ENCODE measurements at regions not wholly inside any gene's neighbourhood (a gene's known extent, or its start where the extent isn't known, plus 50 kb on each side); places are given as distances from the start of the nearest gene placed in this dataset.

GRCh38 chr13:68272652-68273051 is 1042.5 kb upstream of the PCDH9 start:
- ChIA-PET POLR2A (no interaction called here), CTCF (no interaction called here)
- Histone ChIP-seq H3K27me3 (ENCODE audit: control insufficient read depth, insufficient read depth, low read length) (no peaks in the 10 kb centered on the region), H3K4me3 (ENCODE audit: low read depth, low read length) (no peak overlapping the region), H3K36me3 (ENCODE audit: control insufficient read depth, insufficient read depth, low read length) (no peaks in the 10 kb centered on the region)
- TF ChIP-seq, protein P1, sequence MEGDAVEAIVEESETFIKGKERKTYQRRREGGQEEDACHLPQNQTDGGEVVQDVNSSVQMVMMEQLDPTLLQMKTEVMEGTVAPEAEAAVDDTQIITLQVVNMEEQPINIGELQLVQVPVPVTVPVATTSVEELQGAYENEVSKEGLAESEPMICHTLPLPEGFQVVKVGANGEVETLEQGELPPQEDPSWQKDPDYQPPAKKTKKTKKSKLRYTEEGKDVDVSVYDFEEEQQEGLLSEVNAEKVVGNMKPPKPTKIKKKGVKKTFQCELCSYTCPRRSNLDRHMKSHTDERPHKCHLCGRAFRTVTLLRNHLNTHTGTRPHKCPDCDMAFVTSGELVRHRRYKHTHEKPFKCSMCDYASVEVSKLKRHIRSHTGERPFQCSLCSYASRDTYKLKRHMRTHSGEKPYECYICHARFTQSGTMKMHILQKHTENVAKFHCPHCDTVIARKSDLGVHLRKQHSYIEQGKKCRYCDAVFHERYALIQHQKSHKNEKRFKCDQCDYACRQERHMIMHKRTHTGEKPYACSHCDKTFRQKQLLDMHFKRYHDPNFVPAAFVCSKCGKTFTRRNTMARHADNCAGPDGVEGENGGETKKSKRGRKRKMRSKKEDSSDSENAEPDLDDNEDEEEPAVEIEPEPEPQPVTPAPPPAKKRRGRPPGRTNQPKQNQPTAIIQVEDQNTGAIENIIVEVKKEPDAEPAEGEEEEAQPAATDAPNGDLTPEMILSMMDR (IDR thresholded peaks at IDR 0.05; ENCODE audit: insufficient read depth, low read depth, low read length): no peak
- DNase-seq (ENCODE audit: low read depth): no peak

DNA sequence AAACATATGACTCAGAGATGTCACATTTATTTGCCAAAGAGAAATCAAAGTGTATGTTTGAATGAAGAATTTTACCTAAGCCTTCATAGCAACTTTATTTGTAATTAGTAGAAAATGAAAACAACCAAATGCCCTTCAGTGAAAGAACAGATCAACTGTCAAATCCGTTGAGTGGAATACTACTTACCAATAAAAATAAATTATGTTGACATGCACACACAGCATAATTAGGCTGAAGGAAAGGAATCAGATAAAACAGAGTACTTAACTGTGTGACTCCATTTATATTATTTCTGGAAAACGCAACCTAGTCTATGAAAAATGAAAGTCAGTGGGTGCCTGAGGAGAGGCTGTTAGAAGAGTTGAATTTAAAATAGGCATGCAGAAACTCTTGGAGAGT is 1034.6 kb upstream of the PCDH9 start:
- H3K36me3 ChIP-seq (ENCODE audit: control insufficient read depth, insufficient read depth, low read length): no peaks in the 10 kb centered on the region
- no peak for DNase-seq (ENCODE audit: low read depth)
- TF ChIP-seq, protein P1 (IDR thresholded peaks at IDR 0.05; ENCODE audit: insufficient read depth, low read depth, low read length): no peak
- H3K4me3 ChIP-seq (ENCODE audit: low read depth, low read length): no peak overlapping the region
- CTCF ChIA-PET: no interaction called here
- H3K27me3 ChIP-seq (ENCODE audit: control insufficient read depth, insufficient read depth, low read length): no peaks in the 10 kb centered on the region
- POLR2A ChIA-PET: no interaction called here

GRCh38 chr13:68261105-68261504 is 1031.0 kb upstream of the PCDH9 start:
- Histone ChIP-seq H3K36me3 (ENCODE audit: control insufficient read depth, insufficient read depth, low read length) (no peaks in the 10 kb centered on the region), H3K4me3 (ENCODE audit: low read depth, low read length) (no peak overlapping the region), H3K27me3 (ENCODE audit: control insufficient read depth, insufficient read depth, low read length) (no peaks in the 10 kb centered on the region)
- ChIA-PET POLR2A (no interaction called here), CTCF (no interaction called here)
- TF ChIP-seq, protein P1 (IDR thresholded peaks at IDR 0.05; ENCODE audit: insufficient read depth, low read depth, low read length): no peak
- DNase-seq (ENCODE audit: low read depth): no peak

- no peak for DNase-seq (ENCODE audit: low read depth)
- no peaks in the 10 kb centered on the region for H3K27me3 ChIP-seq (ENCODE audit: control insufficient read depth, insufficient read depth, low read length)
- CTCF ChIA-PET: no interaction called here
- H3K4me3 ChIP-seq (ENCODE audit: low read depth, low read length): no peak overlapping the region
- POLR2A ChIA-PET: no interaction called here
- H3K36me3 ChIP-seq (ENCODE audit: control insufficient read depth, insufficient read depth, low read length): no peaks in the 10 kb centered on the region
- TF ChIP-seq, protein P1 (IDR thresholded peaks at IDR 0.05; ENCODE audit: insufficient read depth, low read depth, low read length): no peak
These were observed 1027.1 kb upstream of the PCDH9 start for GRCh38 chr13:68257111-68257842.

- ChIA-PET POLR2A (no interaction called here), CTCF (interaction anchor here (0.6 kb wide), 1 partner anchor 903 kb away, joined by 3 read pairs; no protein-coding TSS in a partner anchor)
- Histone ChIP-seq H3K36me3 (ENCODE audit: control insufficient read depth, insufficient read depth, low read length) (no peaks in the 10 kb centered on the region), H3K4me3 (ENCODE audit: low read depth, low read length) (no peak overlapping the region), H3K27me3 (ENCODE audit: control insufficient read depth, insufficient read depth, low read length) (no peaks in the 10 kb centered on the region)
- DNase-seq (ENCODE audit: low read depth): no peak
- TF ChIP-seq, protein P1 (IDR thresholded peaks at IDR 0.05; ENCODE audit: insufficient read depth, low read depth, low read length): no peak
These were observed 1024.0 kb upstream of the PCDH9 start for GRCh38 chr13:68254151-68254550.

Measured in BJ (cell line).